A673 (cell line): ENCODE measurements at regions not wholly inside any gene's neighbourhood (a gene's known extent, or its start where the extent isn't known, plus 50 kb on each side); places are given as distances from the start of the nearest gene placed in this dataset.

Source experiments
- EZH2 ChIP-seq: fragments of 200-600 bp; sonication (generic); IDR thresholded peaks from 2 replicates; pipeline ENCODE4 v1.6.1; 2017; ENCODE audit warnings: borderline replicate concordance, low read depth, mild to moderate bottlenecking, mixed read lengths, antibody characterized with exemption, low read length; ENCODE audit not compliant: poor library complexity, severe bottlenecking
- TF ChIP-seq, protein P1 (sequence below): fragments of 300-800, 200-600 bp; sonication (generic); conservative IDR thresholded peaks from 2 replicates; pipeline ENCODE4 v1.5.1; 2017; ENCODE audit warnings: low read depth, mild to moderate bottlenecking, antibody characterized with exemption, low read length, moderate library complexity, mixed read lengths

GRCh38 chr2:76429374-76429773 lies 718.7 kb upstream of the GCFC2 start:
- TF ChIP-seq, protein P1, sequence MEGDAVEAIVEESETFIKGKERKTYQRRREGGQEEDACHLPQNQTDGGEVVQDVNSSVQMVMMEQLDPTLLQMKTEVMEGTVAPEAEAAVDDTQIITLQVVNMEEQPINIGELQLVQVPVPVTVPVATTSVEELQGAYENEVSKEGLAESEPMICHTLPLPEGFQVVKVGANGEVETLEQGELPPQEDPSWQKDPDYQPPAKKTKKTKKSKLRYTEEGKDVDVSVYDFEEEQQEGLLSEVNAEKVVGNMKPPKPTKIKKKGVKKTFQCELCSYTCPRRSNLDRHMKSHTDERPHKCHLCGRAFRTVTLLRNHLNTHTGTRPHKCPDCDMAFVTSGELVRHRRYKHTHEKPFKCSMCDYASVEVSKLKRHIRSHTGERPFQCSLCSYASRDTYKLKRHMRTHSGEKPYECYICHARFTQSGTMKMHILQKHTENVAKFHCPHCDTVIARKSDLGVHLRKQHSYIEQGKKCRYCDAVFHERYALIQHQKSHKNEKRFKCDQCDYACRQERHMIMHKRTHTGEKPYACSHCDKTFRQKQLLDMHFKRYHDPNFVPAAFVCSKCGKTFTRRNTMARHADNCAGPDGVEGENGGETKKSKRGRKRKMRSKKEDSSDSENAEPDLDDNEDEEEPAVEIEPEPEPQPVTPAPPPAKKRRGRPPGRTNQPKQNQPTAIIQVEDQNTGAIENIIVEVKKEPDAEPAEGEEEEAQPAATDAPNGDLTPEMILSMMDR: no peak
- no peak for TF ChIP-seq EZH2
